GM13977 (cell line): ENCODE measurements at regions not wholly inside any gene's neighbourhood (a gene's known extent, or its start where the extent isn't known, plus 50 kb on each side); places are given as distances from the start of the nearest gene placed in this dataset.
"Not testable (repeated sequence)": the region's sequence is repeated elsewhere in the genome, so short reads cannot be mapped to it uniquely, and the experiment has no call there.

Experiments
- DNase-seq: peaks from one replicate; pipeline ENCODE4 v3.0.0; 2012; ENCODE audit warnings: low spot score
- CTCF ChIP-seq: IDR thresholded peaks from 2 replicates; pipeline ENCODE4 v1.5.1; 2012; ENCODE audit warnings: mild to moderate bottlenecking, control low read depth; ENCODE audit not compliant: insufficient read depth; ENCODE audit errors: extremely low read depth, missing control alignments
- in situ Hi-C: fragments of 300-500 bp; cut with MboI; formaldehyde crosslinking; loops from one replicate; pipeline ENCODE4 v1.12.0; 2022; ENCODE audit warnings: low sequenced_read_pairs, low pct_unique_long_range_greater_than_20kb, mixed read lengths, inconsistent platforms; ENCODE audit not compliant: unreplicated experiment

GRCh38 chr7:153224890-153225289, 465.3 kb downstream of the ACTR3B start:
- in situ Hi-C loops: no loop called here
- no peak for DNase-seq
- no peak for TF ChIP-seq CTCF

GRCh38 chr7:153245136-153245535, 485.6 kb downstream of the ACTR3B start:
- DNase-seq, in situ Hi-C loops: not testable (repeated sequence)

- DNase-seq: no peak
- TF ChIP-seq CTCF: no peak
- in situ Hi-C loops: no loop called here
These were observed 486.3 kb downstream of the ACTR3B start for GRCh38 chr7:153245809-153246208.

- in situ Hi-C loops: no loop called here
- TF ChIP-seq CTCF: no peak
- no peak for DNase-seq
These were observed 488.4 kb downstream of the ACTR3B start for GRCh38 chr7:153247926-153248325.

GRCh38 chr7:153258686-153259085, 499.1 kb downstream of the ACTR3B start:
- in situ Hi-C loops: no loop called here
- no peak for TF ChIP-seq CTCF
- DNase-seq: no peak

- DNase-seq: no peak
- in situ Hi-C loops: no loop called here
- TF ChIP-seq CTCF: no peak
These were observed 516.8 kb downstream of the ACTR3B start for GRCh38 chr7:153276394-153276793.

- no peak for TF ChIP-seq CTCF
- no peak for DNase-seq
- in situ Hi-C loops: no loop called here
These were observed 527.2 kb downstream of the ACTR3B start for GRCh38 chr7:153286763-153287162.
